GM23248 (cell line): ENCODE measurements at regions not wholly inside any gene's neighbourhood (a gene's known extent, or its start where the extent isn't known, plus 50 kb on each side); places are given as distances from the start of the nearest gene placed in this dataset.

Experiments
- DNase-seq: peaks from one replicate; pipeline ENCODE4 v3.0.0-alpha.2; 2015
- H2AFZ ChIP-seq: fragments of 200-600 bp; sonication (generic); 2 replicates; pipeline ENCODE4 v1.6.1; 2016; ENCODE audit warnings: antibody characterized with exemption
- H3F3A ChIP-seq: fragments of 200-600 bp; sonication (generic); 2 replicates; pipeline ENCODE4 v1.6.1; 2016; ENCODE audit warnings: mild to moderate bottlenecking, antibody characterized with exemption, mixed run types; ENCODE audit not compliant: insufficient read depth
- H3K27ac ChIP-seq: fragments of 200-600 bp; sonication (generic); 2 replicates; pipeline ENCODE4 v1.5.1; 2016; ENCODE audit warnings: mild to moderate bottlenecking
- H3K27me3 ChIP-seq: fragments of 200-600 bp; sonication (generic); replicated peaks from 2 replicates; pipeline ENCODE4 v1.6.1; 2016; ENCODE audit warnings: mild to moderate bottlenecking; ENCODE audit not compliant: insufficient read depth
- H3K36me3 ChIP-seq: fragments of 200-600 bp; sonication (generic); 2 replicates; pipeline ENCODE4 v1.6.1; 2016; ENCODE audit warnings: low read depth, mild to moderate bottlenecking
- H3K4me1 ChIP-seq: fragments of 200-600 bp; sonication (generic); 2 replicates; pipeline ENCODE4 v1.6.1; 2016; ENCODE audit warnings: mild to moderate bottlenecking; ENCODE audit not compliant: insufficient read depth
- H3K4me2 ChIP-seq: fragments of 200-600 bp; sonication (generic); one replicate; pipeline ENCODE4 v1.6.1; 2016; ENCODE audit warnings: mild to moderate bottlenecking; ENCODE audit not compliant: unreplicated experiment
- H3K4me3 ChIP-seq: fragments of 200-600 bp; sonication (generic); 2 replicates; pipeline ENCODE4 v1.5.1; 2016; ENCODE audit warnings: mild to moderate bottlenecking
- H3K79me2 ChIP-seq: fragments of 200-600 bp; sonication (generic); 2 replicates; pipeline ENCODE4 v1.6.1; 2016; ENCODE audit warnings: mild to moderate bottlenecking; ENCODE audit not compliant: insufficient read depth
- H3K9ac ChIP-seq: fragments of 200-600 bp; sonication (generic); 2 replicates; pipeline ENCODE4 v1.6.1; 2016; ENCODE audit warnings: mild to moderate bottlenecking
- H3K9me2 ChIP-seq: fragments of 200-600 bp; sonication (generic); 2 replicates; pipeline ENCODE4 v1.6.1; 2016; ENCODE audit warnings: mixed run types, mild to moderate bottlenecking, moderate library complexity; ENCODE audit not compliant: insufficient read depth
- H3K9me3 ChIP-seq: fragments of 200-600 bp; sonication (generic); one replicate; pipeline ENCODE4 v1.6.1; 2017; ENCODE audit warnings: low read depth
- H4K20me1 ChIP-seq: fragments of 200-600 bp; sonication (generic); 2 replicates; pipeline ENCODE4 v1.6.0; 2016; ENCODE audit not compliant: insufficient read depth
- EZH2 ChIP-seq: fragments of 200-600 bp; sonication (generic); IDR thresholded peaks from 2 replicates; pipeline ENCODE4 v1.6.1; 2018; ENCODE audit warnings: antibody characterized with exemption, mild to moderate bottlenecking; ENCODE audit not compliant: insufficient read depth, poor library complexity, severe bottlenecking
- EZH2phosphoT487 ChIP-seq: fragments of 200-600 bp; sonication (generic); IDR thresholded peaks from 2 replicates; pipeline ENCODE4 v1.6.1; 2018; ENCODE audit warnings: antibody characterized with exemption, moderate library complexity, mild to moderate bottlenecking, low read depth; ENCODE audit not compliant: insufficient read depth
- WGBS, 2 experiments: methylation state at CpG; one replicate each; pipeline ENCODE4 v1.1.6; 2015 to 2017; ENCODE audit warnings: low lambda C conversion rate in 2 of 2, low coverage in 1 of 2; ENCODE audit errors: missing lambda C conversion rate in 2 of 2; 5-methylcytosine and 5-hydroxymethylcytosine counted together
- in situ Hi-C: fragments of 300-500 bp; cut with MboI; formaldehyde crosslinking; loops from 2 replicates; pipeline ENCODE4 v1.15.0; 2020

DNA sequence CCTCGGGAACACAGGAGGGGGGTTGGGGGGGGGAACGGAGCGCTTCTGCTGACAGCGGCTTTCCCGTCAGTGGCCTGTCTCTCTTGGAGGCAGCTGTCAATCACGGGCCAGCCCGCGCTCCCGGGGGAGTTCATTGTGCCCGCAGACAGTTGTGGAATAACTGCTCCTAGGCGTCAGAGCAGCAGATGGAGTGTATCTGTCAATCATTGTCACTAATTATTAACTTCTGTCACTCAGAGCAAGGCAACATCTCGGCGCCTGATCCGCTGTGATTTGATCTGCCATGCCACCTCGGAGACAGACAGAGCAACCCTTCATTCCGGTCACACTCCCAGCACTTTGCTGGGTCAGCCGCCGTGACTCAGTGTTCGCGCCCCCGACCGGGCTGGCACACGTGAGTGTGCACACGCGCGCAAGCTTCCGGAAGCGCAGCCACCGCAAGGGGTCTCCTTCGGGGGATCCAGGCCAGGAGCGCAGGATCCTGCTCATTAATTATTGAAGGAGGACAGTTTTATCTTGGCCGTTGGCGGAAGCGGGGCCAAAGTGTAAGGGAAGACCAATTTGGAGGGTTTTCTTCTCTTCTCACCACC lies 75.8 kb downstream of the RRAGC start:
- H3K27me3 ChIP-seq, result peaks cover 36% of the 10 kb centered on the region
- H4K20me1 ChIP-seq, result no peaks in the 10 kb centered on the region
- no peaks in the 10 kb centered on the region for H3K79me2 ChIP-seq
- no peak overlapping the region for H3K4me2 ChIP-seq
- in situ Hi-C loops, result no loop called here
- H3K9me2 ChIP-seq, result no peaks in the 10 kb centered on the region
- no peaks in the 10 kb centered on the region for H3K4me1 ChIP-seq
- H3K9ac ChIP-seq, result no peak overlapping the region
- no peak overlapping the region for H2AFZ ChIP-seq
- H3F3A ChIP-seq, result no peaks in the 10 kb centered on the region
- H3K9me3 ChIP-seq, result no peaks in the 10 kb centered on the region
- WGBS, 2 experiments, result 23 to 24% methylated on average over 34 of the region's 34 CpGs
- H3K36me3 ChIP-seq, result no peaks in the 10 kb centered on the region
- no peak overlapping the region for H3K27ac ChIP-seq
- TF ChIP-seq EZH2, result no peak
- no peak for TF ChIP-seq EZH2phosphoT487
- H3K4me3 ChIP-seq, result no peak overlapping the region
- DNase-seq, result no peak

DNA sequence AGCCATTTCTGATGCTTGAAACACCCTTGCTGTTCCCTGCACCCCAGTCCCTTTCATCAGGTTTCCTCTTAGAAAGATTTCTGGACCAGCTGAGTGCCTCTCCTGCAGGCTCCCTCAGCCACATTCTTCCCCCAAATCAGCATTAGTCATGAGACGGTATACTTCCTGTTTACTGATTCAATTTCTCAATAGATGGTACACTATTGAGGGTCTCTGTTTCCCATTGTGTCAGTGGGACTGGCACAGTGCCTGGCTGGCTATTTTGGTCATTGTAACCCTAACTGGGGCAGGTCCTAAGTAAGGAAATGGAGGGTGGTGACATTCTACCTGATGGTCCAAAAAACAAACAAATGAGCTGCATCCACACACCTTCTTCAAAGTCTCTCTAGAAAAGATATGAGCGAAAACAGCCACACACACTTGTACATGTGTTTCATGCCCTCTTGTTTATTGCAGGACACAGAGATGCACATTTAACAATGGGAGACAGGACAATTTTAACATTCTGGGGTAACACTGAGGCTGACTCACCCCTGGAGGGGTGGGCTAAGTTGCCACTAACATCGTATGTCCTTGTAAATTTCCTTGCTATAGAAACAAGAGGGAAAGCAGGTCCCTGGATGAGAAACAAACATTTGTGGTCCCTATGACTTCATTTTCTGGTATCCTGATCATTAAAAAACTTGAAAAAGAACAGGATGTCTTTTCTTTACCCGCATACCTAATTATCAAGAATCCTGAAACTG lies 77.5 kb downstream of the RRAGC start:
- Histone ChIP-seq H3F3A (no peaks in the 10 kb centered on the region), H3K79me2 (no peaks in the 10 kb centered on the region), H3K27me3 (peaks cover 31% of the 10 kb centered on the region), H3K36me3 (no peaks in the 10 kb centered on the region), H3K4me3 (no peak overlapping the region), H3K4me2 (no peak overlapping the region), H3K9ac (no peak overlapping the region), H3K9me3 (no peaks in the 10 kb centered on the region), H3K9me2 (no peaks in the 10 kb centered on the region), H2AFZ (no peak overlapping the region; the same call in 1 of the 2 replicates), H3K27ac (no peak overlapping the region), H3K4me1 (no peaks in the 10 kb centered on the region), H4K20me1 (no peaks in the 10 kb centered on the region)
- WGBS, 2 experiments, result 17 to 22% methylated on average over 4 of the region's 4 CpGs
- in situ Hi-C loops, result no loop called here
- TF ChIP-seq EZH2, result no peak
- no peak for TF ChIP-seq EZH2phosphoT487
- no peak for DNase-seq

DNA sequence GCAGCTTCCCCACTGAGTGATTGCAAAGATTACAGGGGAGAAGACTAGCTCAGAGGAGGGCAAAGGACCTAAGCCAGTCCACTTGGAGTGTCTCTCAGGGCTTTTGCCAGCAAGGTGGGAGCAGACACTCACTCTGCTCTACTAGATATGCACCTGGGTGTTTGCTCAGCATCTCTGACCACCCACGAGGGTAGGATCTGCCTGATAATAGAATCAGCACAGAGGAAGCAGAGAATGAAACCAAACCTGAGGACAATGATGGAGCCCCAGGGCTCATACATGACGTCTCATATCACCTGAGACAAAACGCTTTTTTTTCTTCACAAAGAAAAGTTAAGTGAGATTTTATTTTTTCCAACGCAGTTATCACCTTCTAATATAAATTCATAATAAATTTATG lies 79.4 kb downstream of the RRAGC start:
- no peak overlapping the region for H3K9ac ChIP-seq
- H3K4me2 ChIP-seq, result no peak overlapping the region
- no peak for DNase-seq
- no peaks in the 10 kb centered on the region for H3K36me3 ChIP-seq
- H3K9me2 ChIP-seq, result no peaks in the 10 kb centered on the region
- peaks cover 31% of the 10 kb centered on the region for H3K27me3 ChIP-seq
- no peak overlapping the region for H3K27ac ChIP-seq
- H3F3A ChIP-seq, result no peaks in the 10 kb centered on the region
- H4K20me1 ChIP-seq, result no peaks in the 10 kb centered on the region
- TF ChIP-seq EZH2 (no peak), EZH2phosphoT487 (no peak)
- in situ Hi-C loops, result no loop called here
- H3K4me3 ChIP-seq, result no peak overlapping the region
- no peak overlapping the region for H2AFZ ChIP-seq
- no peaks in the 10 kb centered on the region for H3K4me1 ChIP-seq
- no peaks in the 10 kb centered on the region for H3K79me2 ChIP-seq
- no peaks in the 10 kb centered on the region for H3K9me3 ChIP-seq
- WGBS, 2 experiments, result 14 to 17% methylated on average over 4 of the region's 4 CpGs

DNA sequence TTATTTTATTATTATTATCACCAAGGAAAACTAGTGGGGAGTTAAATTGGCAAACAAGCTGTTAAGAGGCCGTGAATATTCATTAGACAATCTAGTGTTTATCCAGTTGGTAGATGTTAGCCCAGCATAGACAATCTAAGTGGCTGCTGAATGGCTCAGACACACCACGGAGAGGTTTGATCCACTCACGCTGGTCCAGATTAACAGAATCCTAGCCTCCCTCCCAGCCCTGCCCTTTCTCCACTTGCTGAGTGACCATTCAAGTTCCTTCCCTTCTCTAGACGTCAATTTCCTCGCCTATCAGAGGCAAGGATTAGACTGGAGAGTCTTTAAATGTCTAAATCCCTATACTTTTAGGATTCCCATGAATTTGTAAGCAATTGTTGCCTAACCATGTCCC lies 80.1 kb downstream of the RRAGC start:
- Histone ChIP-seq H3K79me2 (no peaks in the 10 kb centered on the region), H4K20me1 (no peaks in the 10 kb centered on the region), H3K27me3 (peaks cover 31% of the 10 kb centered on the region), H3K36me3 (no peaks in the 10 kb centered on the region), H3K4me1 (no peaks in the 10 kb centered on the region), H3K9me2 (no peaks in the 10 kb centered on the region), H3K4me3 (no peak overlapping the region), H3K27ac (no peak overlapping the region), H2AFZ (no peak overlapping the region), H3K9me3 (no peaks in the 10 kb centered on the region), H3F3A (no peaks in the 10 kb centered on the region), H3K4me2 (no peak overlapping the region), H3K9ac (no peak overlapping the region)
- WGBS, 2 experiments, result 16 to 17% methylated on average over 5 of the region's 5 CpGs
- DNase-seq, result no peak
- TF ChIP-seq EZH2phosphoT487 (no peak), EZH2 (no peak)
- in situ Hi-C loops, result no loop called here
